Loucy (cell line): ENCODE measurements at regions not wholly inside any gene's neighbourhood (a gene's known extent, or its start where the extent isn't known, plus 50 kb on each side); places are given as distances from the start of the nearest gene placed in this dataset.

Experiments used
- H2AFZ ChIP-seq: fragments of 200-600 bp; sonication (generic); 2 replicates; pipeline ENCODE4 v1.6.0; 2016; ENCODE audit warnings: antibody characterized with exemption, mild to moderate bottlenecking, low read length, moderate library complexity
- H3F3A ChIP-seq: fragments of 200-600 bp; 2 replicates; pipeline ENCODE4 v1.6.0; 2016; ENCODE audit warnings: antibody characterized with exemption, low read depth, mild to moderate bottlenecking
- H3K27me3 ChIP-seq: fragments of 200-600 bp; sonication (generic); 2 replicates; pipeline ENCODE4 v1.6.1; 2014; ENCODE audit warnings: low read length, mild to moderate bottlenecking; ENCODE audit not compliant: insufficient read depth, poor library complexity, severe bottlenecking
- H3K36me3 ChIP-seq: fragments of 200-600 bp; sonication (generic); 2 replicates; pipeline ENCODE4 v1.6.1; 2016; ENCODE audit warnings: low read length; ENCODE audit not compliant: insufficient read depth
- H3K4me1 ChIP-seq: fragments of 200-600 bp; sonication (generic); 2 replicates; pipeline ENCODE4 v1.5.1; 2014; ENCODE audit warnings: low read length, mild to moderate bottlenecking; ENCODE audit not compliant: insufficient read depth, poor library complexity, severe bottlenecking
- H3K4me2 ChIP-seq: fragments of 200-600 bp; sonication (generic); 2 replicates; pipeline ENCODE4 v1.6.0; 2014; ENCODE audit warnings: antibody characterized with exemption, low read length, low read depth, mild to moderate bottlenecking; ENCODE audit not compliant: poor library complexity, severe bottlenecking
- H3K4me3 ChIP-seq: fragments of 200-600 bp; sonication (generic); 2 replicates; pipeline ENCODE4 v1.5.1; 2014; ENCODE audit warnings: low read length, mild to moderate bottlenecking, mixed read lengths; ENCODE audit not compliant: poor library complexity, severe bottlenecking
- H3K79me2 ChIP-seq: fragments of 200-600 bp; sonication (generic); 2 replicates; pipeline ENCODE4 v1.6.1; 2014; ENCODE audit warnings: low read length; ENCODE audit not compliant: insufficient read depth
- H3K9ac ChIP-seq: fragments of 200-600 bp; sonication (generic); 2 replicates; pipeline ENCODE4 v1.6.0; 2014; ENCODE audit warnings: mild to moderate bottlenecking, low read depth, low read length, moderate library complexity; ENCODE audit not compliant: poor library complexity, severe bottlenecking
- H3K9me2 ChIP-seq: fragments of 200-600 bp; sonication (generic); replicated peaks from 2 replicates; pipeline ENCODE4 v1.6.1; 2016; ENCODE audit warnings: low read depth, low read length, mixed read lengths
- H3K9me3 ChIP-seq: fragments of 200-600 bp; sonication (generic); 2 replicates; pipeline ENCODE4 v1.6.1; 2014; ENCODE audit warnings: mild to moderate bottlenecking, antibody characterized with exemption, low read length, low read depth; ENCODE audit not compliant: insufficient read depth
- H4K20me1 ChIP-seq: fragments of 200-600 bp; sonication (generic); 2 replicates; pipeline ENCODE4 v1.6.0; 2014; ENCODE audit warnings: antibody characterized with exemption, low read length, mild to moderate bottlenecking; ENCODE audit not compliant: insufficient read depth, poor library complexity, severe bottlenecking
- CTCF ChIP-seq: fragments of 200-600 bp; sonication (generic); conservative IDR thresholded peaks from 2 replicates; pipeline ENCODE4 v1.5.1; 2014; ENCODE audit warnings: mild to moderate bottlenecking, antibody characterized with exemption, low read length
- EZH2phosphoT487 ChIP-seq: fragments of 200-600 bp; IDR thresholded peaks from 2 replicates; pipeline ENCODE4 v1.6.1; 2018; ENCODE audit warnings: antibody characterized with exemption, mild to moderate bottlenecking, moderate library complexity, borderline replicate concordance

- Histone ChIP-seq H3K79me2 (peaks cover 7% of the 10 kb centered on the region; the same call in 1 of the 2 replicates), H3K27me3 (no peaks in the 10 kb centered on the region), H4K20me1 (no peaks in the 10 kb centered on the region), H3K4me3 (no peak overlapping the region), H2AFZ (no peak overlapping the region), H3K9me2 (no peaks in the 10 kb centered on the region), H3K4me2 (no peak overlapping the region), H3K36me3 (no peaks in the 10 kb centered on the region), H3F3A (no peaks in the 10 kb centered on the region), H3K4me1 (peaks cover 58% of the 10 kb centered on the region), H3K9me3 (no peaks in the 10 kb centered on the region), H3K9ac (peak overlapping the region; percentile 38)
- no peak for TF ChIP-seq EZH2phosphoT487
- no peak for TF ChIP-seq CTCF
These were observed 50.3 kb upstream of the GADD45G start for GRCh38 chr9:89554307-89555035.

- no peaks in the 10 kb centered on the region for H3K9me3 ChIP-seq
- no peaks in the 10 kb centered on the region for H3F3A ChIP-seq
- no peak for TF ChIP-seq EZH2phosphoT487
- no peak for TF ChIP-seq CTCF
- H3K9me2 ChIP-seq, result no peaks in the 10 kb centered on the region
- H3K27me3 ChIP-seq, result no peaks in the 10 kb centered on the region
- H4K20me1 ChIP-seq, result no peaks in the 10 kb centered on the region
- peaks cover 10% of the 10 kb centered on the region; the same call in 1 of the 2 replicates for H3K79me2 ChIP-seq
- no peaks in the 10 kb centered on the region for H3K36me3 ChIP-seq
- no peak overlapping the region for H3K4me2 ChIP-seq
- H2AFZ ChIP-seq, result no peak overlapping the region
- no peak overlapping the region for H3K4me3 ChIP-seq
- H3K4me1 ChIP-seq, result peaks cover 61% of the 10 kb centered on the region
- no peak overlapping the region for H3K9ac ChIP-seq
These were observed 51.3 kb upstream of the GADD45G start for GRCh38 chr9:89553451-89554010.

GRCh38 chr9:89550346-89550927, 52.5 kb upstream of the SEMA4D start:
- Histone ChIP-seq H3K9ac (no peak overlapping the region), H3K27me3 (no peaks in the 10 kb centered on the region), H3F3A (no peaks in the 10 kb centered on the region), H4K20me1 (no peaks in the 10 kb centered on the region), H3K4me1 (peaks cover 40% of the 10 kb centered on the region), H3K4me3 (no peak overlapping the region), H3K4me2 (no peak overlapping the region), H3K36me3 (no peaks in the 10 kb centered on the region), H3K9me3 (peaks cover 10% of the 10 kb centered on the region), H3K9me2 (no peaks in the 10 kb centered on the region), H3K79me2 (peaks cover 15% of the 10 kb centered on the region; the same call in 1 of the 2 replicates), H2AFZ (no peak overlapping the region)
- TF ChIP-seq EZH2phosphoT487, result no peak
- no peak for TF ChIP-seq CTCF
